HFFc6 (cell line): ENCODE measurements at regions not wholly inside any gene's neighbourhood (a gene's known extent, or its start where the extent isn't known, plus 50 kb on each side); places are given as distances from the start of the nearest gene placed in this dataset.

Source experiments
- DNase-seq: peaks from one replicate; pipeline ENCODE4 v3.0.0-alpha.2; 2018
- H3K27ac Mint-ChIP-seq: 2 replicates; pipeline ENCODE4 v1.8.0; 2020; ENCODE audit warnings: mild to moderate bottlenecking, mixed read lengths
- H3K27me3 Mint-ChIP-seq: 2 replicates; pipeline ENCODE4 v1.8.0; 2021; ENCODE audit warnings: mild to moderate bottlenecking, moderate library complexity, mixed read lengths; ENCODE audit not compliant: insufficient read depth
- H3K36me3 Mint-ChIP-seq: 2 replicates; pipeline ENCODE4 v1.8.0; 2021; ENCODE audit warnings: low read depth, mixed read lengths
- H3K4me1 Mint-ChIP-seq: 2 replicates; pipeline ENCODE4 v1.8.0; 2020; ENCODE audit warnings: low read depth, mixed read lengths
- H3K4me3 Mint-ChIP-seq: 2 replicates; pipeline ENCODE4 v1.8.0; 2020; ENCODE audit warnings: mild to moderate bottlenecking, moderate library complexity, mixed read lengths
- H3K9me3 Mint-ChIP-seq: 2 replicates; pipeline ENCODE4 v1.8.0; 2020; ENCODE audit warnings: mild to moderate bottlenecking, mixed read lengths
- TF ChIP-seq, protein P1 (sequence below): fragments of 200-600 bp; sonication (generic); IDR thresholded peaks from 2 replicates; pipeline ENCODE4 v1.5.0; 2021; ENCODE audit warnings: antibody characterized with exemption, mild to moderate bottlenecking

DNA sequence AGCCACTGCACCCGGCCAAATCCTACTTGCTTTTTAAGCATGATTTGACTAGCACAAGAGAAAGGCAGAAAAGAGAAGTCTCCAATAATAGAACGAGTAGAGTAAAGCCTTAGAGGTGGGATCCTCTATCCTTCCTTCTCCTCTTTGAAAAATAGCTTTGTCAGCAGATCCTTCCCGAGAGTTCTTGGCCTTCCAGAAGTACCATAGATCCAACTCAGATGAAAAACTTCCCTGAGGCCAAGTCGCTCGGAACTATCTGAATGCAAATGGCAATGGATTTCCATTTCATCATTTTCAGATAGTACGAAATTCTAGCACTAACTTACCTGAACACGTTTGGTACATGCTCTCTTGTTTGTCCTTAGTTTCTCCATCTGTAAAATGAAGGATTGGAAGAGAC lies 52.0 kb upstream of the SLIT3 start:
- Mint-ChIP-seq H3K9me3 (no peaks in the 10 kb centered on the region), H3K27me3 (peaks cover 3% of the 10 kb centered on the region; the same call in 1 of the 2 replicates), H3K36me3 (no peaks in the 10 kb centered on the region), H3K4me1 (peaks cover 73% of the 10 kb centered on the region), H3K4me3 (no peak overlapping the region), H3K27ac (no peak overlapping the region)
- TF ChIP-seq, protein P1, sequence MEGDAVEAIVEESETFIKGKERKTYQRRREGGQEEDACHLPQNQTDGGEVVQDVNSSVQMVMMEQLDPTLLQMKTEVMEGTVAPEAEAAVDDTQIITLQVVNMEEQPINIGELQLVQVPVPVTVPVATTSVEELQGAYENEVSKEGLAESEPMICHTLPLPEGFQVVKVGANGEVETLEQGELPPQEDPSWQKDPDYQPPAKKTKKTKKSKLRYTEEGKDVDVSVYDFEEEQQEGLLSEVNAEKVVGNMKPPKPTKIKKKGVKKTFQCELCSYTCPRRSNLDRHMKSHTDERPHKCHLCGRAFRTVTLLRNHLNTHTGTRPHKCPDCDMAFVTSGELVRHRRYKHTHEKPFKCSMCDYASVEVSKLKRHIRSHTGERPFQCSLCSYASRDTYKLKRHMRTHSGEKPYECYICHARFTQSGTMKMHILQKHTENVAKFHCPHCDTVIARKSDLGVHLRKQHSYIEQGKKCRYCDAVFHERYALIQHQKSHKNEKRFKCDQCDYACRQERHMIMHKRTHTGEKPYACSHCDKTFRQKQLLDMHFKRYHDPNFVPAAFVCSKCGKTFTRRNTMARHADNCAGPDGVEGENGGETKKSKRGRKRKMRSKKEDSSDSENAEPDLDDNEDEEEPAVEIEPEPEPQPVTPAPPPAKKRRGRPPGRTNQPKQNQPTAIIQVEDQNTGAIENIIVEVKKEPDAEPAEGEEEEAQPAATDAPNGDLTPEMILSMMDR = no peak
- DNase-seq = no peak

DNA sequence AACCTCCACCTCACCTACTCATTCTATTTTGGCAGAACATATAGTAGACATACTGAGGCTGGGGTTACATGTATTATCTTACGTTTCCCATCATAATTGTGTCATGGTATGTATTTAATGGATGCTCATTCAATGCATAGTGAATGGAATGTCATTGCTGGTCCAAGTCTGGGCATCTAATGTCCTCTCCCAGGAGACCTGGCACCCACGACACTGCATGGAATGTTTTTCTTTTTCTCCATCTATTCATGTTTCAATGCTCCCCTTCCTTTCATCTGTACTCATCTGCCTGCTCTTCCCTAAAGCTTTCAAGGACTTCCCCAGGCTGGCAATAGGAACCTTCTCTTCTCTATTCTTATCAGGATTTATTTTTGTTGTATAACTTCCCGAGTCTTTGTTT lies 50.8 kb upstream of the SLIT3 start:
- Mint-ChIP-seq H3K4me1 (peaks cover 77% of the 10 kb centered on the region), H3K4me3 (no peak overlapping the region), H3K9me3 (no peaks in the 10 kb centered on the region), H3K27me3 (peaks cover 3% of the 10 kb centered on the region; the same call in 1 of the 2 replicates), H3K36me3 (no peaks in the 10 kb centered on the region), H3K27ac (no peak overlapping the region; the same call in 1 of the 2 replicates)
- no peak for DNase-seq
- TF ChIP-seq, protein P1 = no peak

DNA sequence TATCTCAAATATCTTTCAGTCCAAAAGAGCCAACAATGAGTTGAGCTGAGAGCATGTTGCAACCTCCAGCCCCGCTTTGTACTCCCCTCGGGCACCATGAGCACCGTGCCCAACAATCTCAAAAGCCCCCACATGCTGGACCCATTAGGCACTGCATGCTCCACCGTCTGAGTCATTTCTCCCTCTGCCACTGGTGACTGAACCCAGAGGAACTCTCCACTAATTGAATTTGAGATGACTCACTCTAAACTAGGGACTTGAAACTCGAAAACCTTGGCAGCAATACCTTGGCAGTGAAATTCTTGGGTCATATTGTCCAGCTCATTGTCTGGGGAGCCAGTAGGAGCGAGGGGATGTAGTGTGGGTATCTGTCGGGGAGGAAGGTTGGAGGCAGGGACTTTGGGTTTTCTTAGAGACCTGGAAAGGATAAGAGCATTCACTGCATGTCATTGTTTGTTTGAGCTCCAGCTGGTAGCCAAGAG lies 49.9 kb upstream of the SLIT3 start:
- Mint-ChIP-seq H3K27ac (peak overlapping the region; percentile 80), H3K4me1 (peaks cover 71% of the 10 kb centered on the region), H3K27me3 (peaks cover 3% of the 10 kb centered on the region; the same call in 1 of the 2 replicates), H3K4me3 (peak overlapping the region; percentile 55), H3K9me3 (no peaks in the 10 kb centered on the region), H3K36me3 (no peaks in the 10 kb centered on the region)
- TF ChIP-seq, protein P1 = peak; percentile 31; the same call in 1 of the 2 replicates
- DNase-seq = peak; percentile 99
